ENCODE measurements at regions not wholly inside any gene's neighbourhood (a gene's known extent, or its start where the extent isn't known, plus 50 kb on each side); places are given as distances from the start of the nearest gene placed in this dataset.

GRCh38 chr2:41916177-41916576 is 131.6 kb upstream of the PKDCC start:
- TF ChIP-seq, protein P1, sequence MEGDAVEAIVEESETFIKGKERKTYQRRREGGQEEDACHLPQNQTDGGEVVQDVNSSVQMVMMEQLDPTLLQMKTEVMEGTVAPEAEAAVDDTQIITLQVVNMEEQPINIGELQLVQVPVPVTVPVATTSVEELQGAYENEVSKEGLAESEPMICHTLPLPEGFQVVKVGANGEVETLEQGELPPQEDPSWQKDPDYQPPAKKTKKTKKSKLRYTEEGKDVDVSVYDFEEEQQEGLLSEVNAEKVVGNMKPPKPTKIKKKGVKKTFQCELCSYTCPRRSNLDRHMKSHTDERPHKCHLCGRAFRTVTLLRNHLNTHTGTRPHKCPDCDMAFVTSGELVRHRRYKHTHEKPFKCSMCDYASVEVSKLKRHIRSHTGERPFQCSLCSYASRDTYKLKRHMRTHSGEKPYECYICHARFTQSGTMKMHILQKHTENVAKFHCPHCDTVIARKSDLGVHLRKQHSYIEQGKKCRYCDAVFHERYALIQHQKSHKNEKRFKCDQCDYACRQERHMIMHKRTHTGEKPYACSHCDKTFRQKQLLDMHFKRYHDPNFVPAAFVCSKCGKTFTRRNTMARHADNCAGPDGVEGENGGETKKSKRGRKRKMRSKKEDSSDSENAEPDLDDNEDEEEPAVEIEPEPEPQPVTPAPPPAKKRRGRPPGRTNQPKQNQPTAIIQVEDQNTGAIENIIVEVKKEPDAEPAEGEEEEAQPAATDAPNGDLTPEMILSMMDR (IDR thresholded peaks at IDR 0.05): no peak
- TF ChIP-seq POLR2A (IDR thresholded peaks at IDR 0.05): no peak
